ENCODE measurements at regions not wholly inside any gene's neighbourhood (a gene's known extent, or its start where the extent isn't known, plus 50 kb on each side); places are given as distances from the start of the nearest gene placed in this dataset.

DNA sequence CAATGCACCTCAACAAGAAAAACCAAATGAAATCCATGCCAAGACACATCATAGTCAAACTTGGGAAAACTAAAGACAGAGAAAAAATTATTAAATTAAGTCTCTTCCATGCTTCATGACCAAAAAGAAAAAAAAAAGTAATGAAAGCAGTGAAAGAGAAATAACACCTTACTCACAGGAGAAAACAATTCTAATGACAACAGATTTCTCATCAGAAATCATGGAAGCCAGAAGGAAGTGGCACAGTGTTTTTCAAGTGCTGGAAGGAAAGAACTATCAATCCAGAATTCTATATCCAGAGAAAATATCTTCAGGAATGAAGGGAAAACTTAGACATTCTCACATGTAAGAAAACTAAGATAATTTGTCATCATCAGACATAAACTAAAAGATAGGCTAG, 71.1 kb upstream of the NUDT4 start:
- TF ChIP-seq, protein P1, sequence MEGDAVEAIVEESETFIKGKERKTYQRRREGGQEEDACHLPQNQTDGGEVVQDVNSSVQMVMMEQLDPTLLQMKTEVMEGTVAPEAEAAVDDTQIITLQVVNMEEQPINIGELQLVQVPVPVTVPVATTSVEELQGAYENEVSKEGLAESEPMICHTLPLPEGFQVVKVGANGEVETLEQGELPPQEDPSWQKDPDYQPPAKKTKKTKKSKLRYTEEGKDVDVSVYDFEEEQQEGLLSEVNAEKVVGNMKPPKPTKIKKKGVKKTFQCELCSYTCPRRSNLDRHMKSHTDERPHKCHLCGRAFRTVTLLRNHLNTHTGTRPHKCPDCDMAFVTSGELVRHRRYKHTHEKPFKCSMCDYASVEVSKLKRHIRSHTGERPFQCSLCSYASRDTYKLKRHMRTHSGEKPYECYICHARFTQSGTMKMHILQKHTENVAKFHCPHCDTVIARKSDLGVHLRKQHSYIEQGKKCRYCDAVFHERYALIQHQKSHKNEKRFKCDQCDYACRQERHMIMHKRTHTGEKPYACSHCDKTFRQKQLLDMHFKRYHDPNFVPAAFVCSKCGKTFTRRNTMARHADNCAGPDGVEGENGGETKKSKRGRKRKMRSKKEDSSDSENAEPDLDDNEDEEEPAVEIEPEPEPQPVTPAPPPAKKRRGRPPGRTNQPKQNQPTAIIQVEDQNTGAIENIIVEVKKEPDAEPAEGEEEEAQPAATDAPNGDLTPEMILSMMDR (conservative IDR thresholded peaks at IDR 0.05; ENCODE audit: low read depth, low read length) = no peak
- TF ChIP-seq EZH2 (IDR thresholded peaks at IDR 0.05; ENCODE audit: borderline replicate concordance, low read depth, low read length, poor library complexity, severe bottlenecking) = no peak
